IMR-90 (cell line): ENCODE measurements at regions not wholly inside any gene's neighbourhood (a gene's known extent, or its start where the extent isn't known, plus 50 kb on each side); places are given as distances from the start of the nearest gene placed in this dataset.

Experiments
- ATAC-seq: fragments of 200-7000 bp; cut with Tn5 transposase; 2 replicates; pipeline ENCODE4 v1.9.1; 2020; ENCODE audit warnings: low read depth, mild to moderate bottlenecking, moderate library complexity
- BruUV-seq: library from RNA; stranded (reverse); fragments of 400-500 nt; replicated peaks from 2 replicates; lab custom pipeline; 2021; lab: Mats Ljungman, UMichigan
- CTCF ChIA-PET: fragments of 300-600 bp; formaldehyde crosslinking; extraction: SDS; loops from one replicate; lab custom pipeline; 2021; ENCODE audit warnings: antibody characterized with exemption; lab: Yijun Ruan, JAX
- POLR2A ChIA-PET: fragments of 300-600 bp; sonication (Branson Sonifier 250); formaldehyde crosslinking; loops from one replicate; lab custom pipeline; 2022; ENCODE audit warnings: antibody characterized with exemption; ENCODE audit not compliant: unreplicated experiment; lab: Charles Lee
- DNase-seq: peaks from one replicate; pipeline ENCODE4 v3.0.0; 2013
- H2AFZ ChIP-seq: replicated peaks from 2 replicates; pipeline ENCODE3; 2013; ENCODE audit warnings: low read length, mild to moderate bottlenecking; ENCODE audit not compliant: poor library complexity
- H2AK5ac ChIP-seq: 2 replicates; pipeline ENCODE4 v1.6.1; 2013; ENCODE audit warnings: low read depth, low read length, inconsistent platforms
- H2AK9ac ChIP-seq: replicated peaks from 2 replicates; pipeline ENCODE3; 2013; ENCODE audit warnings: mild to moderate bottlenecking, low read depth, low read length, moderate library complexity; ENCODE audit not compliant: poor library complexity
- H2BK120ac ChIP-seq: 2 replicates; pipeline ENCODE4 v1.6.1; 2013; ENCODE audit warnings: low read depth, low read length, inconsistent platforms
- H2BK15ac ChIP-seq: 3 replicates; pipeline ENCODE4 v1.6.1; 2013; ENCODE audit warnings: low read depth, low read length, inconsistent platforms
- H2BK20ac ChIP-seq: 2 replicates; pipeline ENCODE4 v1.6.1; 2013; ENCODE audit warnings: low read depth, mild to moderate bottlenecking, inconsistent platforms, low read length, moderate library complexity
- H2BK5ac ChIP-seq: 2 replicates; pipeline ENCODE4 v1.6.1; 2013; ENCODE audit warnings: mild to moderate bottlenecking, low read depth, low read length, inconsistent platforms; ENCODE audit not compliant: poor library complexity, severe bottlenecking
- H3K14ac ChIP-seq: replicated peaks from 2 replicates; pipeline ENCODE4 v1.6.1; 2013; ENCODE audit warnings: low read depth, low read length, inconsistent platforms
- H3K18ac ChIP-seq: 2 replicates; pipeline ENCODE4 v1.6.1; 2013; ENCODE audit warnings: low read depth, low read length, control low read depth
- H3K23ac ChIP-seq: 2 replicates; pipeline ENCODE4 v1.6.1; 2013; ENCODE audit warnings: low read depth, low read length, inconsistent platforms
- H3K27ac ChIP-seq: 2 replicates; pipeline ENCODE4 v1.5.1; 2013; ENCODE audit warnings: mild to moderate bottlenecking, control low read depth, low read length; ENCODE audit not compliant: insufficient read depth
- H3K27me3 ChIP-seq: 2 replicates; pipeline ENCODE4 v1.6.1; 2013; ENCODE audit warnings: low read length; ENCODE audit not compliant: control insufficient read depth, insufficient read depth
- H3K36me3 ChIP-seq: 2 replicates; pipeline ENCODE4 v1.6.1; 2013; ENCODE audit warnings: low read length, mixed read lengths; ENCODE audit not compliant: control insufficient read depth, insufficient read depth
- H3K4ac ChIP-seq: 2 replicates; pipeline ENCODE4 v1.6.1; 2013; ENCODE audit warnings: low read depth, low read length, inconsistent platforms
- H3K4me1 ChIP-seq: 2 replicates; pipeline ENCODE4 v1.6.1; 2013; ENCODE audit warnings: low read length, mixed read lengths; ENCODE audit not compliant: control insufficient read depth, insufficient read depth
- H3K4me2 ChIP-seq: 2 replicates; pipeline ENCODE4 v1.6.1; 2013; ENCODE audit warnings: low read depth, mild to moderate bottlenecking, control low read depth, low read length, moderate library complexity
- H3K4me3 ChIP-seq: 2 replicates; pipeline ENCODE4 v1.5.1; 2013; ENCODE audit warnings: low read depth, mild to moderate bottlenecking, control low read depth, low read length, moderate library complexity; ENCODE audit not compliant: insufficient read depth
- H3K56ac ChIP-seq: 2 replicates; pipeline ENCODE4 v1.6.1; 2013; ENCODE audit warnings: low read length, inconsistent platforms; ENCODE audit not compliant: insufficient read depth; ENCODE audit errors: extremely low read depth
- H3K79me1 ChIP-seq, 2 experiments: 2 replicates each; pipeline ENCODE4 v1.6.1; 2013; ENCODE audit warnings: low read length in 2 of 2, inconsistent platforms in 1 of 2, low read depth in 1 of 2
- H3K9ac ChIP-seq: 2 replicates; pipeline ENCODE4 v1.6.1; 2013; ENCODE audit warnings: low read depth, low read length, control low read depth
- H3K9me1 ChIP-seq: 2 replicates; pipeline ENCODE4 v1.6.1; 2013; ENCODE audit warnings: low read length, inconsistent platforms; ENCODE audit not compliant: insufficient read depth
- H3K9me3 ChIP-seq: 2 replicates; pipeline ENCODE4 v1.6.1; 2013; ENCODE audit warnings: low read length; ENCODE audit not compliant: control insufficient read depth, insufficient read depth
- H4K20me1 ChIP-seq: 2 replicates; pipeline ENCODE4 v1.6.1; 2013; ENCODE audit warnings: low read length, inconsistent platforms; ENCODE audit not compliant: insufficient read depth
- H4K5ac ChIP-seq: 2 replicates; pipeline ENCODE4 v1.6.1; 2013; ENCODE audit warnings: mild to moderate bottlenecking, low read depth, low read length, control low read depth
- H4K8ac ChIP-seq, 2 experiments: 2 replicates each; pipeline ENCODE4 v1.6.1; 2013; ENCODE audit warnings: low read depth in 2 of 2, low read length in 2 of 2, control low read depth in 1 of 2, inconsistent platforms in 1 of 2
- H4K91ac ChIP-seq: 2 replicates; pipeline ENCODE4 v1.6.1; 2013; ENCODE audit warnings: low read depth, low read length, inconsistent platforms; ENCODE audit not compliant: insufficient read depth
- BHLHE40 ChIP-seq: fragments of 150-350 bp; IDR thresholded peaks from 2 replicates; pipeline ENCODE4 v1.6.1; 2016; ENCODE audit warnings: mild to moderate bottlenecking, low read depth, low read length
- CEBPB ChIP-seq: IDR thresholded peaks from 2 replicates; pipeline ENCODE4 v1.6.1; 2012; ENCODE audit warnings: low read depth, low read length, improper control_type of control experiment
- CHD1 ChIP-seq: IDR thresholded peaks from 2 replicates; pipeline ENCODE4 v1.6.1; 2012; ENCODE audit warnings: low read depth, low read length, improper control_type of control experiment
- CTCF ChIP-seq: conservative IDR thresholded peaks from 2 replicates; pipeline ENCODE4 v1.5.1; 2012; ENCODE audit warnings: mild to moderate bottlenecking, low read depth, low read length, improper control_type of control experiment
- ELK1 ChIP-seq: fragments of 150-350 bp; IDR thresholded peaks from 2 replicates; pipeline ENCODE4 v1.6.1; 2016; ENCODE audit warnings: low read depth, mild to moderate bottlenecking, low read length, moderate library complexity, borderline replicate concordance
- FOS ChIP-seq: fragments of 150-350 bp; IDR thresholded peaks from 2 replicates; pipeline ENCODE4 v1.6.1; 2016; ENCODE audit warnings: low read depth, low read length
- MAFK ChIP-seq: IDR thresholded peaks from 2 replicates; pipeline ENCODE4 v1.6.1; 2012; ENCODE audit warnings: low read depth, low read length, improper control_type of control experiment
- MAZ ChIP-seq: IDR thresholded peaks from 2 replicates; pipeline ENCODE4 v1.6.1; 2012; ENCODE audit warnings: low read depth, mild to moderate bottlenecking, low read length, improper control_type of control experiment, moderate library complexity, borderline replicate concordance
- MXI1 ChIP-seq: IDR thresholded peaks from 2 replicates; pipeline ENCODE4 v1.6.1; 2012; ENCODE audit warnings: low read depth, mild to moderate bottlenecking, low read length, moderate library complexity, borderline replicate concordance
- NFE2L2 ChIP-seq: fragments of 150-350 bp; IDR thresholded peaks from 2 replicates; pipeline ENCODE4 v1.6.1; 2016; ENCODE audit warnings: low read depth, mild to moderate bottlenecking, low read length
- POLR2A ChIP-seq: IDR thresholded peaks from 2 replicates; pipeline ENCODE4 v1.6.1; 2012; ENCODE audit warnings: mild to moderate bottlenecking, low read depth, low read length
- RAD21 ChIP-seq: IDR thresholded peaks from 2 replicates; pipeline ENCODE4 v1.6.1; 2012; ENCODE audit warnings: low read length, improper control_type of control experiment
- RCOR1 ChIP-seq: IDR thresholded peaks from 2 replicates; pipeline ENCODE4 v1.6.1; 2012; ENCODE audit warnings: mild to moderate bottlenecking, low read length, improper control_type of control experiment; ENCODE audit not compliant: insufficient replicate concordance
- RFX5 ChIP-seq: IDR thresholded peaks from 2 replicates; pipeline ENCODE4 v1.8.0; 2012; ENCODE audit warnings: low read depth, mild to moderate bottlenecking, low read length, moderate library complexity
- SMC3 ChIP-seq: fragments of 150-350 bp; IDR thresholded peaks from 2 replicates; pipeline ENCODE4 v1.6.1; 2016; ENCODE audit warnings: low read depth, mild to moderate bottlenecking, antibody characterized with exemption, low read length, moderate library complexity
- USF2 ChIP-seq: fragments of 150-350 bp; IDR thresholded peaks from 2 replicates; pipeline ENCODE4 v1.6.1; 2017; ENCODE audit warnings: mild to moderate bottlenecking, antibody characterized with exemption, low read length, low read depth
- dilution Hi-C: fragments of 300-500 bp; cut with HindIII; formaldehyde crosslinking; loops from one replicate; pipeline ENCODE4 v1.14.3; 2018; ENCODE audit warnings: low sequenced_read_pairs; ENCODE audit not compliant: unreplicated experiment
- in situ Hi-C: fragments of 300-500 bp; cut with MboI; formaldehyde crosslinking; loops from 3 replicates; pipeline ENCODE4 v1.14.3; 2019; ENCODE audit warnings: low sequenced_read_pairs, inconsistent platforms, mixed read lengths
- intact Hi-C: fragments of 100-400 bp; cut with micrococcal nuclease; formaldehyde crosslinking; loops from 2 replicates; pipeline ENCODE4 v1.10.0; 2022

- Histone ChIP-seq H3K9me1 (peaks cover 3% of the 10 kb centered on the region; the same call in 1 of the 2 replicates), H3K4me2 (no peak overlapping the region), H4K5ac (no peak overlapping the region), H3K79me1 (peaks cover 0 to 3% of the 10 kb centered on the region in 2 experiments; a peak in 2 of 4 replicates), H3K18ac (no peak overlapping the region), H3K9ac (no peak overlapping the region), H2BK5ac (no peak overlapping the region), H3K36me3 (no peaks in the 10 kb centered on the region), H2AK5ac (no peak overlapping the region), H2BK15ac (no peak overlapping the region), H3K4me1 (no peaks in the 10 kb centered on the region), H3K9me3 (no peaks in the 10 kb centered on the region; the same call in 1 of the 2 replicates), H3K23ac (no peak overlapping the region), H4K8ac (no peak overlapping the region), H4K91ac (no peak overlapping the region), H2AK9ac (no peak overlapping the region), H2AFZ (no peak overlapping the region), H3K56ac (no peak overlapping the region), H3K4me3 (no peak overlapping the region), H3K27me3 (no peaks in the 10 kb centered on the region), H2BK120ac (no peak overlapping the region), H4K20me1 (no peaks in the 10 kb centered on the region), H3K27ac (no peak overlapping the region), H3K4ac (no peak overlapping the region), H3K14ac (no peak overlapping the region), H2BK20ac (no peak overlapping the region)
- in situ Hi-C loops, result no loop called here
- intact Hi-C loops, result no loop called here
- ATAC-seq, result no peak
- ChIA-PET CTCF (interaction anchor here (0.6 kb wide), 1 partner anchor 49 kb away, joined by 3 read pairs; no protein-coding TSS in a partner anchor), POLR2A (no interaction called here)
- BruUV-seq, result no TSS peak
- no peak for DNase-seq
- TF ChIP-seq BHLHE40 (no peak), MXI1 (no peak), ELK1 (no peak), SMC3 (no peak), USF2 (no peak), RCOR1 (no peak), MAZ (no peak), CHD1 (no peak), RAD21 (no peak), NFE2L2 (no peak), FOS (no peak), CEBPB (no peak), CTCF (no peak), POLR2A (no peak), RFX5 (no peak), MAFK (no peak)
- dilution Hi-C loops, result no loop called here
These were observed 178.0 kb downstream of the HIPK3 start for GRCh38 chr11:33435216-33435615.
